HL-60 (cell line): ENCODE measurements at regions not wholly inside any gene's neighbourhood (a gene's known extent, or its start where the extent isn't known, plus 50 kb on each side); places are given as distances from the start of the nearest gene placed in this dataset.

Experiments
- DNase-seq, 2 experiments: peaks; one replicate each; pipeline ENCODE4 v3.0.0-alpha.2; 2010 to 2020; ENCODE audit warnings: low read depth in 1 of 2, low spot score in 1 of 2
- H3K27ac ChIP-seq: fragments of 250-450 bp; sonication (Bioruptor Pico); replicated peaks from 2 replicates; pipeline ENCODE4 v1.5.1; 2020; ENCODE audit warnings: mild to moderate bottlenecking, moderate library complexity
- H3K27me3 ChIP-seq: fragments of 250-450 bp; sonication (Bioruptor Pico); 2 replicates; pipeline ENCODE4 v1.5.1; 2021; ENCODE audit warnings: mild to moderate bottlenecking, moderate library complexity; ENCODE audit not compliant: insufficient read depth, poor library complexity, severe bottlenecking
- H3K4me3 ChIP-seq: replicated peaks from 2 replicates; pipeline ENCODE4 v1.5.1; 2011; ENCODE audit warnings: mild to moderate bottlenecking, control low read depth, low read length; ENCODE audit not compliant: insufficient read depth
- GABPA ChIP-seq: IDR thresholded peaks from 2 replicates; pipeline ENCODE4 v1.6.1; 2012; ENCODE audit warnings: low read depth
- POLR2AphosphoS5 ChIP-seq: IDR thresholded peaks from 2 replicates; pipeline ENCODE4 v1.6.1; 2012; ENCODE audit warnings: low read depth
- SPI1 ChIP-seq: IDR thresholded peaks from 2 replicates; pipeline ENCODE4 v1.6.1; 2012; ENCODE audit warnings: low read depth, mild to moderate bottlenecking, borderline replicate concordance
- TF ChIP-seq, protein P1 (sequence below): IDR thresholded peaks from 2 replicates; pipeline ENCODE4 v1.6.1; 2012; ENCODE audit warnings: low read depth; ENCODE audit not compliant: insufficient replicate concordance
- TF ChIP-seq, protein P2 (sequence below): IDR thresholded peaks from one replicate; pipeline ENCODE4 v1.5.1; 2011; ENCODE audit warnings: low read length, control low read depth, inconsistent platforms; ENCODE audit not compliant: insufficient read depth

DNA sequence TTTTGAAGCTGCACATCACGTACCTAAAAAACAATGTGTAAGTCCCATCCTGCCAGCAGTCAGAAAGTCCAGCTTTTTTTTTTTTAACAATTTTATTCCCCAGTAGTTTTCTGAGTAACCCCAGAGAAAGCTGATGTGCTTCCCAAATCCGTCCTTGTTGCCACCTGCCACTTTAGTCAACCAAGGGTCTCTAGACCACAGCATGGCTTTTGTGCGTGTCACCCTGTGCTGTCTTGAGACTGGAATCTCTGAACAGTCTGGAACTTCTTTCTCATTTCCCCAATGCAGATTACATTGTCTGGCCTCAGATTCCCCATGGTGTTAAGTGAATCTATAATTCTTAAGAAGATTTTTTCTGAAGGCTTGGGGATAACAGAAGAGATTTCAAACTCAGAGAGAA lies 289.2 kb upstream of the KLF12 start:
- TF ChIP-seq POLR2AphosphoS5 (no peak), GABPA (no peak), SPI1 (no peak)
- TF ChIP-seq, protein P1, sequence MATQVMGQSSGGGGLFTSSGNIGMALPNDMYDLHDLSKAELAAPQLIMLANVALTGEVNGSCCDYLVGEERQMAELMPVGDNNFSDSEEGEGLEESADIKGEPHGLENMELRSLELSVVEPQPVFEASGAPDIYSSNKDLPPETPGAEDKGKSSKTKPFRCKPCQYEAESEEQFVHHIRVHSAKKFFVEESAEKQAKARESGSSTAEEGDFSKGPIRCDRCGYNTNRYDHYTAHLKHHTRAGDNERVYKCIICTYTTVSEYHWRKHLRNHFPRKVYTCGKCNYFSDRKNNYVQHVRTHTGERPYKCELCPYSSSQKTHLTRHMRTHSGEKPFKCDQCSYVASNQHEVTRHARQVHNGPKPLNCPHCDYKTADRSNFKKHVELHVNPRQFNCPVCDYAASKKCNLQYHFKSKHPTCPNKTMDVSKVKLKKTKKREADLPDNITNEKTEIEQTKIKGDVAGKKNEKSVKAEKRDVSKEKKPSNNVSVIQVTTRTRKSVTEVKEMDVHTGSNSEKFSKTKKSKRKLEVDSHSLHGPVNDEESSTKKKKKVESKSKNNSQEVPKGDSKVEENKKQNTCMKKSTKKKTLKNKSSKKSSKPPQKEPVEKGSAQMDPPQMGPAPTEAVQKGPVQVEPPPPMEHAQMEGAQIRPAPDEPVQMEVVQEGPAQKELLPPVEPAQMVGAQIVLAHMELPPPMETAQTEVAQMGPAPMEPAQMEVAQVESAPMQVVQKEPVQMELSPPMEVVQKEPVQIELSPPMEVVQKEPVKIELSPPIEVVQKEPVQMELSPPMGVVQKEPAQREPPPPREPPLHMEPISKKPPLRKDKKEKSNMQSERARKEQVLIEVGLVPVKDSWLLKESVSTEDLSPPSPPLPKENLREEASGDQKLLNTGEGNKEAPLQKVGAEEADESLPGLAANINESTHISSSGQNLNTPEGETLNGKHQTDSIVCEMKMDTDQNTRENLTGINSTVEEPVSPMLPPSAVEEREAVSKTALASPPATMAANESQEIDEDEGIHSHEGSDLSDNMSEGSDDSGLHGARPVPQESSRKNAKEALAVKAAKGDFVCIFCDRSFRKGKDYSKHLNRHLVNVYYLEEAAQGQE = no peak
- TF ChIP-seq, protein P2, sequence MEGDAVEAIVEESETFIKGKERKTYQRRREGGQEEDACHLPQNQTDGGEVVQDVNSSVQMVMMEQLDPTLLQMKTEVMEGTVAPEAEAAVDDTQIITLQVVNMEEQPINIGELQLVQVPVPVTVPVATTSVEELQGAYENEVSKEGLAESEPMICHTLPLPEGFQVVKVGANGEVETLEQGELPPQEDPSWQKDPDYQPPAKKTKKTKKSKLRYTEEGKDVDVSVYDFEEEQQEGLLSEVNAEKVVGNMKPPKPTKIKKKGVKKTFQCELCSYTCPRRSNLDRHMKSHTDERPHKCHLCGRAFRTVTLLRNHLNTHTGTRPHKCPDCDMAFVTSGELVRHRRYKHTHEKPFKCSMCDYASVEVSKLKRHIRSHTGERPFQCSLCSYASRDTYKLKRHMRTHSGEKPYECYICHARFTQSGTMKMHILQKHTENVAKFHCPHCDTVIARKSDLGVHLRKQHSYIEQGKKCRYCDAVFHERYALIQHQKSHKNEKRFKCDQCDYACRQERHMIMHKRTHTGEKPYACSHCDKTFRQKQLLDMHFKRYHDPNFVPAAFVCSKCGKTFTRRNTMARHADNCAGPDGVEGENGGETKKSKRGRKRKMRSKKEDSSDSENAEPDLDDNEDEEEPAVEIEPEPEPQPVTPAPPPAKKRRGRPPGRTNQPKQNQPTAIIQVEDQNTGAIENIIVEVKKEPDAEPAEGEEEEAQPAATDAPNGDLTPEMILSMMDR = no peak
- no peaks in the 10 kb centered on the region for H3K27me3 ChIP-seq
- no peak for DNase-seq
- no peak overlapping the region for H3K4me3 ChIP-seq
- no peak overlapping the region for H3K27ac ChIP-seq

DNA sequence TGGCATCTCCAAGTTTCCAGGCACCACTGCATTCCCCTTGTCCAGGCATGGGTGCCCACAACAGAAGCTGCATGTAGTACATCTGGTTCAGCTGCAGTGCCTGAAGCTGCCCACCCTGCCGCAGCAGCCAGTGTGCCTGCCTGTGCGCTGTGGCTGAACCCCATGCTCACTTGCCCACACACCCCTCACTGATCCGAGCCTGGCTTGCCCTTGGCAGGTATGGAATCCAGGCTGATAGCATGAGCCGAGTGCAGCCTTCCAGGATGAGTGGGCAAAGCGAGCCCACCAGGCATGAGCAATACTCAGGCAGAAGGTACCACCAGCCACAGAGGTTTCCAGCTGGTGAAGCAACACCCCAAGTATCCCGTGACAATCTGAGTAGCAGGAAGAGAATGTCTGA lies 280.3 kb upstream of the KLF12 start:
- DNase-seq = no peak

DNA sequence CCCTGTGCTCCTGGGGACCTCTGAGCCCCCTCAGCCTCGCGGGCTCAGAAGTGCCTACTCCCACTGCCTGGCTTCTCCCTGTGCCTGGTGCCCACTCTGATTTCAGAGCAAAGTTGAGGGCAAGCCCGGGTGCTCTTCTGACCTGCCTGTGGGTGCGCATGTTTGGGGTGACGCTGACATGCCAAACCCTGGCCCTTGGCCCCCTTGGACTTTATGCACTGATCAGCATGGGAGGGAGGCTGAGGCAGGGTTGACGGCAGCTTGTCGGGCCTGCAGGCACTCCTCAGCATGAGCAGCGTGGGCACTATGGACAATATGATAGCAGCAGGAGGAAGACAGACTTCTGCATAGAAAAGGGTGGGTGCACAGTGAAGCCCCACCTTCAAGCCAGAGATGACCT lies 279.3 kb upstream of the KLF12 start:
- TF ChIP-seq GABPA (no peak), POLR2AphosphoS5 (no peak), SPI1 (no peak)
- TF ChIP-seq, protein P2 = no peak
- TF ChIP-seq, protein P1 = no peak
- Histone ChIP-seq H3K27me3 (no peaks in the 10 kb centered on the region), H3K4me3 (no peak overlapping the region), H3K27ac (no peak overlapping the region)
- no peak for DNase-seq

More for the DNA sequence above, 280.3 kb upstream of the KLF12 start:
- no peaks in the 10 kb centered on the region for H3K27me3 ChIP-seq
- TF ChIP-seq GABPA (no peak), POLR2AphosphoS5 (no peak), SPI1 (no peak)
- TF ChIP-seq, protein P2 = no peak
- TF ChIP-seq, protein P1 = no peak
- H3K4me3 ChIP-seq = no peak overlapping the region
- no peak overlapping the region for H3K27ac ChIP-seq
